Vagina (tissue), 2 donors: ENCODE measurements at regions not wholly inside any gene's neighbourhood (a gene's known extent, or its start where the extent isn't known, plus 50 kb on each side); places are given as distances from the start of the nearest gene placed in this dataset.

ENCODE experiments used
- CTCF ChIP-seq, 3 experiments: fragments of 450-650 bp in 2 of 3; fragments of 200-600 bp in 1 of 3; sonication (generic) in 1 of 3; IDR thresholded peaks; one replicate each; pipeline ENCODE4 v1.5.1; 2017 to 2019; ENCODE audit warnings: antibody characterized with exemption in 3 of 3, mild to moderate bottlenecking in 2 of 3, moderate library complexity in 2 of 3
- POLR2AphosphoS5 ChIP-seq, 2 donors: sonication (generic); formaldehyde crosslinking; IDR thresholded peaks; one replicate each; pipeline ENCODE4 v1.9.0; 2017; ENCODE audit warnings: antibody characterized with exemption in 2 of 2, mild to moderate bottlenecking in 2 of 2, low read depth in 1 of 2; ENCODE audit not compliant: insufficient read depth in 1 of 2

- TF ChIP-seq CTCF (IDR thresholded peaks at IDR 0.05) (no peak), POLR2AphosphoS5 (IDR thresholded peaks at IDR 0.05; ENCODE audit: insufficient read depth in 1 of 2, low read depth in 1 of 2) (no peak)
These were observed 61.3 kb upstream of the SLC6A6 start for GRCh38 chr3:14340960-14341708.
